DND-41 (cell line): ENCODE measurements at regions not wholly inside any gene's neighbourhood (a gene's known extent, or its start where the extent isn't known, plus 50 kb on each side); places are given as distances from the start of the nearest gene placed in this dataset.

Source experiments
- ATAC-seq: fragments of 200-7000 bp; cut with Tn5 transposase; 3 replicates; pipeline ENCODE4 v1.9.1; 2021; ENCODE audit warnings: low read depth; ENCODE audit not compliant: insufficient read depth
- DNase-seq: peaks from one replicate; pipeline ENCODE4 v3.0.0-alpha.2; 2020
- H2AFZ ChIP-seq: 2 replicates; pipeline ENCODE4 v1.6.0; 2012; ENCODE audit warnings: low read depth, low read length
- H3K27ac ChIP-seq: 2 replicates; pipeline ENCODE4 v1.5.1; 2012; ENCODE audit warnings: low read length, inconsistent platforms
- H3K27me3 ChIP-seq: fragments of 200-600 bp; sonication (generic); 2 replicates; pipeline ENCODE4 v1.6.0; 2012; ENCODE audit warnings: low read length, mild to moderate bottlenecking, inconsistent platforms; ENCODE audit not compliant: insufficient read depth, poor library complexity
- H3K36me3 ChIP-seq: 2 replicates; pipeline ENCODE4 v1.5.1; 2012; ENCODE audit warnings: low read length, inconsistent platforms; ENCODE audit not compliant: insufficient read depth
- H3K4me1 ChIP-seq: 2 replicates; pipeline ENCODE4 v1.5.1; 2012; ENCODE audit warnings: mild to moderate bottlenecking, low read length; ENCODE audit not compliant: insufficient read depth
- H3K4me2 ChIP-seq: 2 replicates; pipeline ENCODE4 v1.6.0; 2012; ENCODE audit warnings: mild to moderate bottlenecking, moderate library complexity, low read length, inconsistent platforms; ENCODE audit not compliant: insufficient read depth
- H3K4me3 ChIP-seq, 2 experiments: fragments of 200-600 bp in 1 of 2; shearing (Covaris generic) in 1 of 2; 2 replicates each; pipeline ENCODE4 v1.5.1; 2012 to 2016; ENCODE audit warnings: inconsistent platforms in 2 of 2, low read length in 2 of 2, mild to moderate bottlenecking in 2 of 2, low read depth in 1 of 2, moderate library complexity in 1 of 2
- H3K79me2 ChIP-seq: 2 replicates; pipeline ENCODE4 v1.6.0; 2012; ENCODE audit warnings: low read length, inconsistent platforms; ENCODE audit not compliant: insufficient read depth
- H3K9ac ChIP-seq: 2 replicates; pipeline ENCODE4 v1.6.0; 2012; ENCODE audit warnings: low read depth, mild to moderate bottlenecking, inconsistent platforms, low read length, moderate library complexity
- H3K9me3 ChIP-seq: 2 replicates; pipeline ENCODE4 v1.5.1; 2012; ENCODE audit warnings: low read length, moderate library complexity, mild to moderate bottlenecking, inconsistent platforms; ENCODE audit not compliant: insufficient read depth, severe bottlenecking
- H4K20me1 ChIP-seq: 2 replicates; pipeline ENCODE4 v1.6.0; 2012; ENCODE audit warnings: low read length; ENCODE audit not compliant: insufficient read depth
- EZH2 ChIP-seq: IDR thresholded peaks from 3 replicates; pipeline ENCODE4 v1.6.1; 2012; ENCODE audit warnings: borderline replicate concordance, low read depth, mild to moderate bottlenecking, moderate library complexity, low read length, inconsistent platforms; ENCODE audit not compliant: severe bottlenecking
- TF ChIP-seq, protein P1 (sequence below): IDR thresholded peaks from 2 replicates; pipeline ENCODE4 v1.5.1; 2012; ENCODE audit warnings: borderline replicate concordance, low read length, moderate library complexity, mild to moderate bottlenecking; ENCODE audit not compliant: poor library complexity, severe bottlenecking; ENCODE audit errors: extremely low read depth

GRCh38 chr2:16746329-16746728, 80.7 kb upstream of the CYRIA start:
- H3K27ac ChIP-seq = no peak overlapping the region
- DNase-seq (no peak), ATAC-seq (no peak)
- H3K9ac ChIP-seq = no peak overlapping the region
- H4K20me1 ChIP-seq = no peaks in the 10 kb centered on the region
- no peak overlapping the region for H2AFZ ChIP-seq
- no peaks in the 10 kb centered on the region for H3K27me3 ChIP-seq
- no peaks in the 10 kb centered on the region for H3K4me1 ChIP-seq
- no peaks in the 10 kb centered on the region for H3K9me3 ChIP-seq
- H3K4me2 ChIP-seq = no peak overlapping the region
- no peak for TF ChIP-seq EZH2
- TF ChIP-seq, protein P1, sequence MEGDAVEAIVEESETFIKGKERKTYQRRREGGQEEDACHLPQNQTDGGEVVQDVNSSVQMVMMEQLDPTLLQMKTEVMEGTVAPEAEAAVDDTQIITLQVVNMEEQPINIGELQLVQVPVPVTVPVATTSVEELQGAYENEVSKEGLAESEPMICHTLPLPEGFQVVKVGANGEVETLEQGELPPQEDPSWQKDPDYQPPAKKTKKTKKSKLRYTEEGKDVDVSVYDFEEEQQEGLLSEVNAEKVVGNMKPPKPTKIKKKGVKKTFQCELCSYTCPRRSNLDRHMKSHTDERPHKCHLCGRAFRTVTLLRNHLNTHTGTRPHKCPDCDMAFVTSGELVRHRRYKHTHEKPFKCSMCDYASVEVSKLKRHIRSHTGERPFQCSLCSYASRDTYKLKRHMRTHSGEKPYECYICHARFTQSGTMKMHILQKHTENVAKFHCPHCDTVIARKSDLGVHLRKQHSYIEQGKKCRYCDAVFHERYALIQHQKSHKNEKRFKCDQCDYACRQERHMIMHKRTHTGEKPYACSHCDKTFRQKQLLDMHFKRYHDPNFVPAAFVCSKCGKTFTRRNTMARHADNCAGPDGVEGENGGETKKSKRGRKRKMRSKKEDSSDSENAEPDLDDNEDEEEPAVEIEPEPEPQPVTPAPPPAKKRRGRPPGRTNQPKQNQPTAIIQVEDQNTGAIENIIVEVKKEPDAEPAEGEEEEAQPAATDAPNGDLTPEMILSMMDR = no peak
- H3K4me3 ChIP-seq = no peak overlapping the region
- H3K36me3 ChIP-seq = no peaks in the 10 kb centered on the region
- H3K79me2 ChIP-seq = no peaks in the 10 kb centered on the region

DNA sequence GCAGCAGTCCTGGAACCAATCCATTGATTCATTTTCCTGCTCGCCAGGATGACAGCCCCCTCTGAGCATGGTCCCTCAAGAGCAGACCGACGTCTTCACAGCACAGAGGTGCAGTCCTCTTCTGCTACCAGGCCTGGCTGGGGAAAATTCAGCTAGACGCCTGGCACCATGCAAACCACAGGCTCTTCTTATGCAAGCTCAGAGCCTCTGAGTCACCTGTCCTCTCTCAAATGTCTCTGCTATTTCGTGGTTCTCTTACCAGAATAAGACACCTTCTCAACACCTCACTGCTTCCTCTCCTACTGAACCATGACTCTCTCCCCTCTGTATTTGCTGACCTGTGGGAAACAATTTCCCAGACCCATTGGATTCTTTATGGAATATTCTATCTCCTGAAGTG, 79.8 kb upstream of the CYRIA start:
- Histone ChIP-seq H3K4me3 (no peak overlapping the region), H3K9ac (no peak overlapping the region), H3K27ac (no peak overlapping the region), H3K79me2 (no peaks in the 10 kb centered on the region), H3K27me3 (no peaks in the 10 kb centered on the region), H3K9me3 (no peaks in the 10 kb centered on the region), H2AFZ (no peak overlapping the region), H4K20me1 (no peaks in the 10 kb centered on the region), H3K4me1 (no peaks in the 10 kb centered on the region), H3K36me3 (no peaks in the 10 kb centered on the region), H3K4me2 (no peak overlapping the region)
- DNase-seq (no peak), ATAC-seq (no peak)
- TF ChIP-seq, protein P1 = no peak
- no peak for TF ChIP-seq EZH2

DNA sequence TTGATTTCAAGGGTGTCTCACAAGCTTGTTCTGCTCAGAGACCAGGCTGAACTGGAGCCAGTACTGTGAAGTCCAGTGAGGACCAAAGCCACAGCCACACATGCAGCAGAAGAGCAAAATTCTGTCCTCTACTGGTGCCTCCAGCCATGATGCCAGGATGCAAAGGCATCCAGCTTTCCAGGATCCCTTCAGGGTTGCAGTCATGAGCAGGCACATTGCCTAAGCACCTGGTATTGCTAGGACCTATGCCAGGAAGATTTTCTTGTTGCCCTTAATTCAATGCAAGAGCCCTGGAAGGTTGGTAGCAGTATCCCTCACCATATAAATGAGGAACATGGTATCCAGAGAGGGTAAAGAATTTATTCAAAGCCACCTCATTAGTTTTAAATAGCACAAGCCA, 78.9 kb upstream of the CYRIA start:
- no peaks in the 10 kb centered on the region for H3K79me2 ChIP-seq
- ATAC-seq (no peak), DNase-seq (no peak)
- no peak overlapping the region for H2AFZ ChIP-seq
- no peak overlapping the region for H3K9ac ChIP-seq
- no peaks in the 10 kb centered on the region for H3K36me3 ChIP-seq
- TF ChIP-seq EZH2 = no peak
- TF ChIP-seq, protein P1 = no peak
- H3K9me3 ChIP-seq = no peaks in the 10 kb centered on the region
- H3K4me2 ChIP-seq = no peak overlapping the region
- H3K27ac ChIP-seq = no peak overlapping the region
- no peaks in the 10 kb centered on the region for H4K20me1 ChIP-seq
- no peak overlapping the region for H3K4me3 ChIP-seq
- H3K27me3 ChIP-seq = no peaks in the 10 kb centered on the region
- no peaks in the 10 kb centered on the region for H3K4me1 ChIP-seq

DNA sequence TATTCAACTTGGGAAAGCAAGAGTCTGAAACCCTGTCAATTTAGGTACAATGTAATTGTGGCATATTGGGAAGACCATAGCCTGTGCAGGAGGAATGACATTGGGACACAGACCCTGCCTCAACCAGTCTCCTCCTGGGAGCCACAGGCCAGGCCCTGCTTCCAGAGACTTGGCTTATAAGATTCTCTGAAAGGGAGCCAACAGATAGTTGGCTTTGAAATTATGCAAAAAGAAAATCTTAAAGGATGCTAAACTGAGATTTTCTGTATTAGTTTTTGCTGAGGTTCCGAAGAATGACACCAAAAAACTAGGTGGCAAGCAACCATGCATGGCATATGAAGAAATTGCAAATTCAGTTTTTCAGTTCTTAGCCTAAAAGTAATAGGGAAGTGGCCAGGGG, 76.4 kb upstream of the CYRIA start:
- no peak overlapping the region for H3K9ac ChIP-seq
- H3K4me3 ChIP-seq = no peak overlapping the region
- no peak for TF ChIP-seq EZH2
- TF ChIP-seq, protein P1 = no peak
- no peaks in the 10 kb centered on the region for H3K36me3 ChIP-seq
- H3K4me1 ChIP-seq = no peaks in the 10 kb centered on the region
- H2AFZ ChIP-seq = no peak overlapping the region
- no peaks in the 10 kb centered on the region for H3K27me3 ChIP-seq
- DNase-seq (no peak), ATAC-seq (no peak)
- no peak overlapping the region for H3K4me2 ChIP-seq
- H4K20me1 ChIP-seq = no peaks in the 10 kb centered on the region
- H3K79me2 ChIP-seq = no peaks in the 10 kb centered on the region
- H3K27ac ChIP-seq = no peak overlapping the region
- no peaks in the 10 kb centered on the region for H3K9me3 ChIP-seq
